HuH-7.5 (cell line): ENCODE measurements at regions not wholly inside any gene's neighbourhood (a gene's known extent, or its start where the extent isn't known, plus 50 kb on each side); places are given as distances from the start of the nearest gene placed in this dataset.

Experiments
- DNase-seq: peaks from one replicate; pipeline ENCODE4 v3.0.0; 2011; ENCODE audit warnings: low spot score

DNA sequence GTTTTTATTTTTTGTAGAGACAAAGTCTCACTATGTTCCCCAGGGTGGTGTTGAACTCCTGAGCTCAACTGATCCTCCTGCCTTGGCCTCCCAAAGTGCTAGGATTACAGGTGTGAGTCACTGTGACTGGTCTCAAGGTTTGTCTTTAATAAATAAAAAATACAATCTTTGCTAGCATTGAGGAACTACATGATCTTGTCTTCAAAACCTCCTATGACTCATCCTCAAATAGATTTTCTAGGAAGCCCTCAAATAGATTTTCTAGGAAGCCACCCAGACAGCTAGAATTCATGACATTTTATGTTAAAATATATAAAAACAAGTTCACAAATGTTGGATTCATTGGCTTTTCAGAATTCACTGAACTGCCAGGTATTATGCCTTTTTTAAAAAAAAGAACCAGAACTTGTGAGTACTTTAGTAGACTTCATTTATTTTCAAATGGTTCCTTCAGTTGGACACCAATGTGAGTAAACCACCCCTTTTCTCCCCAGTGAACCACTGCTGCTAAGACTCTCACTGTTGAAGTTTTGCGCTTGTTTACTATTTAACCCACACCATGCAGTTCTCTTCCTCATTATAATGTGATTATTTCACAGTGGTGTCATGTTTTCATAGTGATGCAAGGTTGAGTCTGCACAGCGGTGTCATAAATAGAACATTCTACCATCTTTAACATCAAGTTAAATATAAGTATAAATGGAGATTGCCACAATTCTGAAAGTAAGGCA, 303.9 kb downstream of the CASP12 start:
- DNase-seq, result no peak

DNA sequence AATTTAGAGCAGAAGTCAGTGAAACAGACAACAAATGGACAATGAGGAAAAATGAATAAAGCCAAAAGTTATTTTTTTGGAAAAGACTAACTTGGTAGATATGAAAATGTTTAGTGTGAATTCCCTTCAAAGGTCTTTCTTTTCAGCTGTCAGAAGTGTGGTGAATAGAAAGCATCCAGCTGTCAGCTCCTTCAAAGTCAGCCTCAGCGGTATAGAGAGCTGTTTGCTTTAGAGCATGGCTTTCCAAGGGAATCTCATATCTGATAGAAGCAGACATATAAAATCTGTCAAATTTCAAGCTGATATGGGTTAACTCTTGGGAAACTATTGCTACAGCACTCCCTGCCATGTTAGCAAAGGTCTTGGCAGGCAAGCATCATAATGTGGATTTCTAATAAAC, 309.3 kb downstream of the CASP12 start:
- DNase-seq, result no peak

DNA sequence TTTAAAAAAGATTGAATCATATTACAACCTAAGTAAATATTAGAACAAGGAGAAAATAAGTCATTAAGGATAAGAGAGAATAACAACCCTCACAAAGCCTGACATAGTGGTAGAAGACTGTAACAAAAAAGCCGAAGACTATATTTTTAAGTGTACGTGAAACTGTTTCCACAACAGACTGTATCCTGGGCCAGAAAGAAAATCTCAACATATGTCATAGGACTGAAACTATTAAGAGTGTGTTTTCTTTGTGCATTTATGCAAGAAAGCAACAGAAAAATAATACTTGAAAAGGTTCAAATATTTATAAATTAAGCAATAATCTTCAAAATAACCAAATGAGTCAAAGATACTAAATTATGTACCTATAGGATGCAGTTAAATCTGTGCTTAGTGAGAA, 309.8 kb downstream of the CASP12 start:
- no peak for DNase-seq

DNA sequence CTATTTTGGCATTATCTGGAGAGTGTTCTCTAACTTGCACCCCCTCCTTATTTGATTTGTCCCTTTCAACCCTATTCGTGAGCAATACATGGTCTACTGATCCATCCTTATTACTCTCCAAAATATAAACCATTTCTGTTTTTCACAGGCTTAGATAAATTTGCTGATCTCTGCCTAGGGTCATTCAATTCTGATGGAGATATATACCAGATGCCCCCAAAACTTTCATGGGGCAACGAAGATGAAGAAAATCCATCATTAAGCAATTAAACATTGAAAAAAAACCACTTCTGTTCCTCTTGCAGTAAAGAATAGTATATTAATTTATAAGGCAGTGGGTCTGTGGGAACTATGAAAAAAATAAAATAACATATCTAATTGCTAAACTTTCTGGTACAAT, 313.4 kb downstream of the CASP12 start:
- DNase-seq, result no peak

DNA sequence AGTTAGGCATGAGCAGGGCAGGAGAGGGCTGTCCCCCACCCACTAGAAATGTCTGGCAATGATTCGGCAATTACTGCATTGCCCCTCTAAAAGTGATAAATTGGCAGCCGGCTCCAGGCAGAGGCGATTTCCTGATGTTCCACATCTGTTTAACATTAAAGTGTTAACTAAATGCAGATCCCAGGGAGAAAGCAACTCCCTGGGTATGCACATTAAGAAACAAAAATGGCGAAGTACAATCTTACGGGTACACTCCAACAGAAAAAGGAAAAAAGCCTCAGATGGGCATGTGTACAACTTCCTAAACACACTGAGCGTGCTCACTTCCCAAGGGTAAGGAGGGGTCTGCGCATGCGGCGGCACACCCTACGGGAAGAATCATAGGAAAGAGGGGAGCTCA, 314.4 kb downstream of the CASP12 start:
- no peak for DNase-seq

DNA sequence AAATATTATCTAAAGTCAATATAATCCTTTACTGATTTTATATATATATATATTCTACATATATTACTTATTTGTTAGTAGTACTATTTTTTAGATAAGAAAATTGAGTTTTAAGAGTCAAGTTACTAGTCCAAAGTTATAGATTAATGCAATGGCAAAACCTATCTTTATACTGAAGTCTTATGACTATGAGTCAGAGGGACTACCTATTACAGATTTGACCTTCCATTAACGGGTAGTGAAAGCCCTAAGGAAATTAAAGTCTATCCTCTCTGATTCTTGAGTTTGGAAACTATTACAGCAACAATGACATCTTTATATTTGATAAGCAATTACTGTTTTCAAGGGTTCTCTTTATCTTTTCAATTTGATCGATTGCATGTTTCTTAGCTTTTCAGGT, 315.8 kb downstream of the CASP12 start:
- no peak for DNase-seq

DNA sequence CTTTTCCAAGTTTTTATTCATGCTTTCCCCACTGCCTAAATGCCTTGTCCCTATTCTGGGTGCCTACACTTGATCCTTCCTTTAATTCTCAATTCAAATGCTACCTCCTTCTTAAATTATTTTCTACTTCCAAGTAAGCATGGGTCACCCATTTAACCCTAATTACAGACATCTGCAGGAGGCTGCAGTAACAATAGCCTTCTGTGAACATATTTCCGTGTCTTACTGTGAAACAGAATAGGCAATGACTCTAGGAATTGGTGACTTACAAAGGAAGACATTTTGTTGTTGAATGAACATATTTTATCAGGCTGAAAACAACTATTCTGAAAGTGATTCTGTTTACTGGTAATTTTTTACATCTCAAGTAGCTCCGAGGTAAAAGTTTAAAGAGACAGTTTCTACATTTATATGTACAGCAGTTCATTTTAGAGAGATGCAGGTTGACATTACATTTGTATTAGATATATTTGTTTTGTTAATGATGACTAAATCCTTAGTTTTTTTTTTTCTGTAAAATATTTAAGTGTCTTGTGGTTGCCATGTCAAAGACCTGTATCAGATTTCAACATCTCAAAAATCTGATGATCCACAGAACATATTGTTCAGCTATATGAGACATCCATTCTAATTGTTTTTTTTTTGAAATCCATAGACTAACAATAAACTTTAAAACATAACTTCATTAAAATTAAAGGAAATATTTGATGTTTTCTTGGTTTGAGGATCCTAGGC, 316.8 kb downstream of the CASP12 start:
- no peak for DNase-seq

DNA sequence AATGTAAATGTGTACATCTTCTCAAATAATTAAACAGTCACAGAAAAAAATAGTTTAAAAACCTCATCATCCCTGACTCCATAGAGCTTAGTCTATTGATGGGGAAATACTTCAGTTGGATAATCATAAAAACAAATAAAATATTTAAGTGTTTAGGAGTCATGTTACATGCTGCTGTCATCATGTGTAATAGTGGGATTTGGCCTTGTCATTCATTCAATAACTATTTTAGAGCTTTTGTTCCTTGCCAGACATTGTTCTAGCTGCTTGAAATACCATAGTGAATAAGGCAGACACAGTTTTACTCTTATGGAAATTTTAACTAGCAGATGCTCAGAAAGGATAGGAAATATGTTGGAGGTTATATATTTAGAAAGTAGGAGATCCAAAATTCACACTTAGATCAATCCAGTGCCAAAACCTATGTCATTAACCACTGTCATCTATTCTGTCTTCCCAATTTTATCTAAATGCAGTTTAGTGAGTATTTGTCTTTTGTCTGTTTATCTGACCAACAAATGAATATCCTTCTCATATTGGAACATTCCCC, 324.7 kb downstream of the CASP12 start:
- no peak for DNase-seq

DNA sequence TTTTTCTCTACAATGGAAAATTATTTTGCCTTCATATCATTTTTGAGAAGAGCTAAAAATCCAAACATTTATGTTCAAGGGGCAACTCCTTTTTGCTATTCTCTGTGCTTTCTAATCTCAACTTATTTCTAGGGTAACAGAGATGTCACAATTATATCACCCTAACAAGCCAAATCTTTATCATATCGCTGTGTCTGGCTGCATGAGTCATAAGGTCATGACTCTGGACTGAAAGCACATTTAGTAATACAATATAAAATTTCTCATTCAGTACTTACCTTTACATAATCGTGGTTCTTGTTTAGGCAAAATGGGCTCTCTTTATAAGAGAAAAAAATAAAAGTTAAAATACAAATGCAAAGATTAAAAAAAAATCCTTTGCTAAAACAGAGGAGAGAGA, 326.0 kb downstream of the CASP12 start:
- no peak for DNase-seq

DNA sequence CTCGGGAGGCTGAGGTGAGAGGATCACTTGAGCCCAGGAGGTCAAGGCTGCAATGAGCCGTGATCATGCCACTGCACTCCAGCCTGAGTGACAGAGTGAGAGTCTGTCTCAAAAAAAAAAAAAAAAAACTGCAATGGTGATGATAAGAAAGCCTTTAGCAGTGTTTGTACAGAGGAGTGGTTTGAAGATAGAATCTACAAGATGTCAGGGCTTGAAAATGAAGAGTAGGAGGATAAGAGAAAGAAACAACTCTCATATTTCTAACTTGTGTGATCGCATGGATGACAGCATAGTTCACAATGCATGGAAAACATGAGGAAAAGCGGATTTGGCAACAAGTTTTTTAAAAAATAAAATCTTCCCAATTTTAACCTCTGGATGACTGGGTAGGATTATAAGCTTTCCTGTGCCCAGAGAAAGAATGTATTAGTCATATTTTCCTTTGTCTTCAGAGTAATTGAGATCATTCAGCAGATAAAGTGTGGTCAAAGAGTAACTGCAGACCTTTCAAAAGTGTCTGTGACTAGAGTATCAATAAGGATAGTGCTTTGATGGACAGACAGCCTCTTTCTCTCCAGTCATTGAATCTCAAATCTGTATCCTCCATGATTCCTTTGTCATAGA, 328.1 kb downstream of the CASP12 start:
- no peak for DNase-seq

DNA sequence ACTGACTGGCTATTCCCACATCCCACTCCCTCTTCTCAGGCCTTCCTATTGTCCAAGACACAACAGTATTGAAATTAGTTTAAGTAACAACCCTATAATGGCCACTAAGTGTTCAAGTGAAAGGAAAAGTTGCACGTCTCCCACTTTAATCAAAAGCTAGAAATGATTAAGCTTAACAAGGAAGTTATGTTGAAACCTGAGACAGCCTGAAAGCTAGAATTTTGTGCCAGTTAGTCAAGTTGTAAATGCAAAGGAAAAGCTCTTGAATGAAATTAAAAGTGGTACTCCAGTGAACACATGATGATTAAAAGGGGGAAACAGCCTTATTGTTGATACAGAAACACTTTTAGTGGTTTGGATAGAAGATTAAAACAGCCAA, 332.7 kb downstream of the CASP12 start:
- DNase-seq, result no peak

DNA sequence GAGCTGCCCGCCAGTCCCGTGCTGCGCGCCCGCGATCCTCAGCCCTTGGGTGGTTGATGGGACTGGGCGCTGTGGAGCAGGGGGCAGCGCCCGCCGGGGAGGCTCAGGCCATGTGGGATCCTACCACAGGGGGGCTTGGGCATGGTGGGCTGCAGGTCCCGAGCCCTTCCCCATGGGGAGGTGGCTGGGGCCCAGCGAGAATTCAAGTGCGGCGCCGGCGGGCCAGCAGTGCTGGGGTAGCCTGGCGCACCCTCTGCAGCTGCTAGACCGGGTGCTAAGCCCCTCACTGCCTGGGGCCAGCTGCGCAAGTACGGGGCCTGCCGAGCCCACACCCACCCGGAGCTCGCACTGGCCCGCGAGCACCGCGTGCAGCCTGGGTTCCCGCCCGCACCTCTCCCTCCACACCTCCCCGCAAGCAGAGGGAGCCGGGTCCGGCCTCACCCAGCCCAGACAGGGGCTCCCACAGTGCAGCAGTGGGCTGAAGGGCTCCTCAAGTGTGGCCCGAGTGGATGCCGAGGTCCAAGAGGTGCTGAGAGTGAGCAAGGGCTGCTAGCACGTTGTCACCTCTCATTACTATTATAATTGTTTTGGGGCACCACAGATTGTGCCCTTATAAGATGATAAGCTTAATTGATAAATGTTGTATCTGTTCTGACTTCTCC, 333.2 kb downstream of the CASP12 start:
- DNase-seq, result no peak

DNA sequence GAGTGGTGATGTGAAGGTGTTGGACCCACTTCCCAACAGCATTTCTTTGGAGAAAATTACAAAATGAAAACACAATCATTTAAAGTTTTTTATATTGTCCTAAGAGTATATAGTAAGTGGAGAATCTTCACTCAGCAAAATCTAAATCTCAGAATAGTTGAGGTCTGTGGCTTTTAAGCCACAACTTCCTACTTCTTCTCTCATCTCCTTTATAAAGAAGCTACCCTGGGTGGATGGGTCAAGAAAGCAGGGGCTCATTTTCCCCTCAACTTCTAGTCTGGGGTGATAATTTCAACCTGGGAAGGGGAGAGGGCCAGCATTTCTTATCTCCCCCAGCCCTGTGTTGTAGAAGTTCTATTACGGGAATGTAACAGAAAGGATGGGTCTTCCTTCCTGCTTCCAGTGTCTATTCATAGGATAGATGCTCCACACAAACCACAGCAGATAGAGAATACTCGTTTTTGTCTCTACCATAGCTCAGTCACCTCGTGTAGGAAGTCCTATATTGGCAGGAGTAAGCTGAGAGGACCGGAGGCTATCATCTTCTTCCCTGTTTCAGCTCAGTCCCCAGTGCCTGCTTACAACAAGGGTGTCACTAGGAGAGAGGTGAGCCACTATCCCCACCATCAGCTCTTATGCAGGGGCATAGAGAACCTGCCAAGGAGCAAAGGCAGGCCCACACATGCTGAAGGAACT, 341.5 kb downstream of the CASP12 start:
- DNase-seq, result no peak

DNA sequence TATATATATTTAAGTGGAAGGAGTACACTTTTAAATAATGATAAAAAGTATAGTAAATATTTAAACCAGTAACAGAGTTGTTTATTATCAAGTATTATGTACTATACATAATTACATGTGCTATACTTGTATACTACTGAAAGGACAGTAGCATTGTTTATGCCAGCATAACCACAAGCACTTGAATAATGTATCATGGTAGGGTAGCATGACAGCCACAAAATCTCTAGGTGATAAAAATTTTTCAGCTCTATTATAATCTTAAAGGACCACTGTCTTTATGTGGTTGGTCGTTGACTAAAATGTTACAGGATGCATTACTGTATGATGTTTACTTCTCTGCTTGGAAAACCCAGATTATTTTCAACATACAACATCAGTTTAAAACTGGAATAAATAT, 349.2 kb downstream of the CASP12 start:
- no peak for DNase-seq

DNA sequence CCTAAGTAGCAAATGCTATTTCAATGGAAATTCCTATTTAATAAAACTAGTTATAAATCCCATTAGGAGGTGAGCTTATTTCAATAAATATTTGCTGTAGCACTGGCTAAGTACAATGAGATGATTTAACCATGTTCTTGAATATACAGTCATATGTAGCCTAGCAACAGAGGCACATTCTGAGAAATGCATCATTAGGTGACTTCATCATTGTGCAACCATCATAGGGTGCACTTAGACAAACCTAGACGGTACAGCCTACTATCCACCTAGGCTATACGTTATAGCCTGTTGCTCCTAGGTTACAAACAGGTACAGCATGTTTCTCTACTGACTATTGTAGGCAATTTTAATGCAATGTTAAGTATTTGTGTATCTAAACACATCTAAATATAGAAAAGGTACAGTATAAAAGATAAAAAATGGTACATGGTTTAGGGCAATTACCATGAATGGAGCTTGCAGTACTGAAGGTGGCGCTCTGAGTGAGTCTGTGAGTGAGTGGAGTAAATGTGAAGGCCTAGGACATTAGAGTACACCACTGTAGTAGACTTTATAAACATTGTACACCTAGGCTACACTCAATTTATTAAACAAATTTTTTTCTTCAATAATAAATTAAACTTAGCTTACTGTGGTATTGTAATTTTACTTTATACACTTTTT, 350.1 kb downstream of the CASP12 start:
- no peak for DNase-seq

DNA sequence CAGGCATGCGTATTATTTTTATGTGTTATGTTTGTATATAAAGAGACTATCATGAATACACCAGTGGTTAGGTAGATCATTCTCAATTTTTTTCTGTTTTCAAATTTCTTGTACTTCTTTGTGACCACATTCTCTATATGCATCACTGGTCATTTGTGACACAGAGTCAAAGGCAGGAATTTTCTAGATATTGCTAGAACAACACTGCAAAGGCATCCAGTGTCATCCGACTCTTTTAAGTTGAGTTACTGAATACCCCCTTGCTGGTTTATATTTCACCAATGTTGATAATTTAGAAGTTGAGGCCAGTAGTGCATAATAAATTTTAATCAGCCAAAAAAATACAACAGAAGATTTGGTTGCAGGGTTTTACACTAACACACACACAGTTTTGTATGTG, 351.8 kb downstream of the CASP12 start:
- DNase-seq, result no peak

DNA sequence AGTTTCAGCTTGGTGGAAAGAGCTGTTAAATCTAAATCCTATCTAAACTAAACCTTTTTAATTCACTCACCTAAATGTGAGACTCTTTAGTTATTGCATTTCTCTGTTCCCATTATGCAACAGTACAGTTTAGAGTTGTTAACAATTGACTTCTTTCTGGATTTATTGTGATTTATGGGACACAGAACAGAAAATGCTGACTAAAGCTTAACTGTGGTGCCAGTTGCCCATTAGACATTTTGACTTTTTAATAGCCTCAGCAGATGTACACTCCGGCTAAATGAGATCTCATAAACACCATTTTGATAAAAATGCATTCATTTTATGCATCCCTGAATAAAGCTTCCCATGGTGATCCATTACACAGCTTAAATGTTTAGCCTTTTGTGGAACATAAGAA, 356.6 kb downstream of the CASP12 start:
- DNase-seq, result no peak

DNA sequence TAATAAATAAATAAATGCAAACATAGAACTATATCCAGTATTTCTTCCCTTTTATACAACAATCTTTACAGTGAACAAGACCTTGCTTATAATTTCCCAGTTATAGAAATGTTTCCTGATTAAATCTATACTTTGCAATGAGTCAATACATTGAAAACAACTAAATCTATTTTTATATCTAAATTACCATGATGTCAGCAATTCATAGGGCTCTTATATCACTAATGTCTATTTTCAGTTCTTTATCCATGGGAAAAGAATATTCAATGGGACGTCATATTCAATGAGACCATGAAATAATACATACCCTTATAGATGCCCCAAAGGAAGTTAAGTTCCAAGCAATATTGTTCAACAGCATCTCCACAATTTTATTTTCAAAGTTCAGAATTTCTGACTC, 359.9 kb downstream of the CASP12 start:
- no peak for DNase-seq

DNA sequence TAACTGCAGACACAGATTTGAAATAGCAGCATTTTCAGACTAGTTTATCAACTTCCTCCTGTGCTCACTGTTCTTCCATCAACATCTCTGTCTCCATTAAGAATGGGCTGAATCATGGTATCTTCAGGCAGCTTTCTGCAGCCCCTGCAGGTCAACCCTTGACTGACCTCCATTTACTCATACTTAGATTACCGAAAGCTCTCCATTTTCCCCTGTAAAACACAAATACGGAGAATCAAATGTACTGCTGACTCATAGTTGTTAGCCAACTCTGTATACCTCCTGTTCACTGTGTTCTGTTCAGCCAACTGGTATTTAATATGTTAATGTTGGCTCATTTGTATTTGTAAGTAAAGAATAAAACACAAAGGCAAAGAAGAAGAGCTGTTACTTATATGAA, 364.0 kb downstream of the CASP12 start:
- no peak for DNase-seq

DNA sequence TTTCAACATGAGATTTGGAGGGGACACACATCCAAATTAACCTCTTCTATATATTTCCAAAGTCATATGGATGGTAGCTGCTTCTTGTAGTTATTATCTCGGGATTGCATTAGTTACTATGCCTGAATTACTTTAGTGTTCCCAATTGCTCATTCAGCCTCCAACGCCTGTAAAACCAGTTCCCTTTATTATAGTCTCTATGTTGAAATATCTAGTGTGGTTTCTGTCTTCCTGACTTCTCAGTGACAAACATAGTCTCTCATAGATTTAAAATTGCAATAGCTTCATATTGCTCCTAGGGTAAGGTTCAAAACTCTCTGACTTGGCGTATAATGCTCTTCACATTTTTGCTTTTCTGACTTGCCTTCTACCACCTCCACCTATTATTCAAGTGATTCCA, 366.4 kb downstream of the CASP12 start:
- DNase-seq, result no peak

DNA sequence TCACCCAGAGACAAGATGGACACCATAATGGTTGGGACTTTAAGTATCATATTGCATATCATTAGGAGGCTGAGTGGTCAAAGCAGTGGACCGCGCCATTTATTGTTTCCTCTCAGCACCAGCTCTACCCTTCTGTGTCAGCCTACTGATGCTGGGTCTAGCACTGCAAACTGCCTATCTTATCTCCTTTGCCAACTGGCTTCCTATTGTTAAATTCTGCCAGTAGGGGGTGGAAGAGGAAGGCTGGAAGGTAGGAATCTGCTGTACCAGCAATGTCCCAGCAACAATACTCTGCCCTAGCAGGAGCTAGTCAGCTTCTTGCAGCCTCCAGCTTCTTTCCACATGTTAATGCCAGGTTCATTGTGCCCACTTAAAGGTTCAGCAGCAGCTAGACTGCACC, 367.1 kb upstream of the PDGFD start:
- no peak for DNase-seq

DNA sequence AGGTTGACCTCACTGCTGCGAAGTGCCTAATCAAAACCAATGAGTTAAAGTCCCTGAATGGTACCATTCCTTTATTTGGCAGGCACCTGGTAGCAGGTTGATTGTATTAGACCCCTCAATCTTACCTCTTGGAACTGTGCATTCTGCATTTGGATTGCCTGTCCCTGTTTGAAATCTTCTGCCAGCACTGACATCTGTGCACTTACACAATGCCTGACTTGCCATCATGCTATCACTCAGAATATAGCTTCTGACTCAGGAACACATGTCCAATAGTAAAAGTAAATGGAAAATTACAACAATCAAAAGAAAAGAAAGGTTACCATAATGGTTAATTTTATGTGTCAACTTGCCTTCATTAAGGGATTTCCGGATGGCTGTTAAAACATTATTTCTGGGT, 366.0 kb upstream of the PDGFD start:
- no peak for DNase-seq
